Prostate gland (tissue), 2 donors: ENCODE measurements at regions not wholly inside any gene's neighbourhood (a gene's known extent, or its start where the extent isn't known, plus 50 kb on each side); places are given as distances from the start of the nearest gene placed in this dataset.

Source experiments
- DNase-seq: peaks from one replicate; pipeline ENCODE4 v3.0.0-alpha.2; 2019; ENCODE audit warnings: low spot score
- H3K27ac ChIP-seq, 2 donors: fragments of 200-600 bp; sonication (generic); 2 replicates each; pipeline ENCODE4 v1.5.1; 2017 to 2019
- H3K27me3 ChIP-seq: fragments of 200-600 bp; sonication (generic); replicated peaks from 2 replicates; pipeline ENCODE4 v1.5.1; 2019; ENCODE audit not compliant: insufficient read depth
- H3K36me3 ChIP-seq, 2 donors: fragments of 200-600 bp; sonication (generic); 1 replicate in 1 of 2; 2 replicates in 1 of 2; pipeline versions ENCODE4 v1.5.1 to v1.8.1; 2017 to 2019
- H3K4me1 ChIP-seq: fragments of 200-600 bp; sonication (generic); replicated peaks from 2 replicates; pipeline ENCODE4 v1.5.1; 2019
- H3K4me3 ChIP-seq, 2 donors: fragments of 200-600 bp; sonication (generic); 2 replicates each; pipeline ENCODE4 v1.5.1; 2017 to 2019
- H3K9me3 ChIP-seq: fragments of 200-600 bp; sonication (generic); 2 replicates; pipeline ENCODE4 v1.5.1; 2017
- POLR2A ChIP-seq: fragments of 450-650 bp; IDR thresholded peaks from one replicate; pipeline ENCODE4 v1.6.1; 2016; ENCODE audit warnings: antibody characterized with exemption, mild to moderate bottlenecking
- POLR2AphosphoS5 ChIP-seq: sonication (generic); formaldehyde crosslinking; IDR thresholded peaks from one replicate; pipeline ENCODE4 v1.6.1; 2017; ENCODE audit warnings: antibody characterized with exemption
- WGBS: methylation state at CpG from one replicate; pipeline ENCODE4 v1.1.5; 2018; 5-methylcytosine and 5-hydroxymethylcytosine counted together
- intact Hi-C: fragments of 100-400 bp; cut with DNase I; formaldehyde crosslinking; loops from one replicate; pipeline ENCODE4 v1.14.2; 2022
- TF ChIP-seq, protein P1 (sequence below), 4 experiments: fragments of 200-600 bp in 2 of 4; fragments of 450-650 bp in 2 of 4; sonication (generic) in 2 of 4; IDR thresholded peaks; 1 replicate in 3 of 4; 2 replicates in 1 of 4; pipeline ENCODE4 v1.5.1; 2016 to 2019; ENCODE audit warnings: antibody characterized with exemption in 4 of 4, mild to moderate bottlenecking in 2 of 4, moderate library complexity in 2 of 4

GRCh38 chr9:126157423-126157822 lies 169.2 kb upstream of the MVB12B start:
- no peak overlapping the region for H3K27ac ChIP-seq
- no peak for DNase-seq
- H3K36me3 ChIP-seq: no peaks in the 10 kb centered on the region
- intact Hi-C loops: no loop called here
- TF ChIP-seq, protein P1, sequence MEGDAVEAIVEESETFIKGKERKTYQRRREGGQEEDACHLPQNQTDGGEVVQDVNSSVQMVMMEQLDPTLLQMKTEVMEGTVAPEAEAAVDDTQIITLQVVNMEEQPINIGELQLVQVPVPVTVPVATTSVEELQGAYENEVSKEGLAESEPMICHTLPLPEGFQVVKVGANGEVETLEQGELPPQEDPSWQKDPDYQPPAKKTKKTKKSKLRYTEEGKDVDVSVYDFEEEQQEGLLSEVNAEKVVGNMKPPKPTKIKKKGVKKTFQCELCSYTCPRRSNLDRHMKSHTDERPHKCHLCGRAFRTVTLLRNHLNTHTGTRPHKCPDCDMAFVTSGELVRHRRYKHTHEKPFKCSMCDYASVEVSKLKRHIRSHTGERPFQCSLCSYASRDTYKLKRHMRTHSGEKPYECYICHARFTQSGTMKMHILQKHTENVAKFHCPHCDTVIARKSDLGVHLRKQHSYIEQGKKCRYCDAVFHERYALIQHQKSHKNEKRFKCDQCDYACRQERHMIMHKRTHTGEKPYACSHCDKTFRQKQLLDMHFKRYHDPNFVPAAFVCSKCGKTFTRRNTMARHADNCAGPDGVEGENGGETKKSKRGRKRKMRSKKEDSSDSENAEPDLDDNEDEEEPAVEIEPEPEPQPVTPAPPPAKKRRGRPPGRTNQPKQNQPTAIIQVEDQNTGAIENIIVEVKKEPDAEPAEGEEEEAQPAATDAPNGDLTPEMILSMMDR (IDR thresholded peaks at IDR 0.05): no peak
- no peak for TF ChIP-seq POLR2AphosphoS5
- TF ChIP-seq POLR2A: no peak
- H3K4me1 ChIP-seq: no peaks in the 10 kb centered on the region
- H3K27me3 ChIP-seq: peaks cover 2% of the 10 kb centered on the region
- no peak overlapping the region for H3K4me3 ChIP-seq
- H3K9me3 ChIP-seq: no peaks in the 10 kb centered on the region
- 39% methylated on average over 10 of the region's 10 CpGs for WGBS

GRCh38 chr9:126157826-126158587 lies 168.6 kb upstream of the MVB12B start:
- 81% methylated on average over 29 of the region's 29 CpGs for WGBS
- no peak overlapping the region for H3K4me3 ChIP-seq
- H3K36me3 ChIP-seq: no peaks in the 10 kb centered on the region
- TF ChIP-seq, protein P1 (IDR thresholded peaks at IDR 0.05): no peak
- TF ChIP-seq POLR2AphosphoS5 (no peak), POLR2A (no peak)
- DNase-seq: no peak
- no peaks in the 10 kb centered on the region for H3K9me3 ChIP-seq
- intact Hi-C loops: no loop called here
- H3K27ac ChIP-seq: no peak overlapping the region
- H3K4me1 ChIP-seq: no peaks in the 10 kb centered on the region
- no peaks in the 10 kb centered on the region for H3K27me3 ChIP-seq

DNA sequence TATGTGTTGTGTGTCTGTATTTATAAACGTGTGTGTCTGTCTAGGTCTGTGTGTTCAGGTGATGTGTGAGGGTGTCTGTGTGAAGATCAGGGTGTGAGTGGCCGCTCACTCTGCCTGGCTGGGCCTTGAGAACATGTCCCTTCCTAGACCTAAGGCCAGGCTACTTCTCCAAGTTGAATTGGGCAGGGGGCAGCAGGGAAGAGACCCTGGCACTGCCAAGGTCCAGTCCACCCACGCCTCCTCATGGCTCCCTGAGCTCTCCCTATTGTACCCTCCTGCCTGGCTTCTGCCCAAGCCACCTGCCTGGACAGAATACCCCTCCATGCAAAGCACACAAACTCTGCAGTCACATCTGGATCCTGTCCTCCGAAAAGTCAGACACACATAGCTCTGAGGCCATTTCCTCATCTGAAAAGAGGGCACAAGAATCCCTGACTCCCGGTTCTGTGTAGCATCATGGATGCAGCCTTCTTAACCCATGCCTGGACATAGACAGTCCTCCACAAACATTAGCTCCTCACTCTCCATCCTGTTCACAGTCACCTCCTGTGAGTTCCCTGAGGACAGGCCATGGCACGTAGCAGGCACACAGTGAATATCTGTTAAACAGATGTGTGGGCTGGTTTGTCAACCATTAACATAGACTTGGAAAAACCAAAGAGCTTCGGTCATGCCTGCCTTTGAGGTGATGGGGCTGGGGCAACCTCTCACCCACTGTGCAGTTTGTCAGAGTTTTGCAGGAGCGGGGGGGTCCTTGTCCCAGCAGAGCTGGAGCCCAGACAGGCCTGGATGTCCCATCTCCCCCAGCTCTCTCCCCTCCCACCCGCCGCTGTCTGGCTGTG lies 167.8 kb upstream of the MVB12B start:
- H3K36me3 ChIP-seq: no peaks in the 10 kb centered on the region
- no peak for DNase-seq
- TF ChIP-seq POLR2AphosphoS5 (no peak), POLR2A (no peak)
- TF ChIP-seq, protein P1 (IDR thresholded peaks at IDR 0.05): no peak
- H3K4me3 ChIP-seq: no peak overlapping the region
- intact Hi-C loops: no loop called here
- WGBS: 52% methylated on average over 10 of the region's 10 CpGs
- H3K27me3 ChIP-seq: no peaks in the 10 kb centered on the region
- H3K9me3 ChIP-seq: no peaks in the 10 kb centered on the region
- H3K4me1 ChIP-seq: no peaks in the 10 kb centered on the region
- H3K27ac ChIP-seq: no peak overlapping the region

DNA sequence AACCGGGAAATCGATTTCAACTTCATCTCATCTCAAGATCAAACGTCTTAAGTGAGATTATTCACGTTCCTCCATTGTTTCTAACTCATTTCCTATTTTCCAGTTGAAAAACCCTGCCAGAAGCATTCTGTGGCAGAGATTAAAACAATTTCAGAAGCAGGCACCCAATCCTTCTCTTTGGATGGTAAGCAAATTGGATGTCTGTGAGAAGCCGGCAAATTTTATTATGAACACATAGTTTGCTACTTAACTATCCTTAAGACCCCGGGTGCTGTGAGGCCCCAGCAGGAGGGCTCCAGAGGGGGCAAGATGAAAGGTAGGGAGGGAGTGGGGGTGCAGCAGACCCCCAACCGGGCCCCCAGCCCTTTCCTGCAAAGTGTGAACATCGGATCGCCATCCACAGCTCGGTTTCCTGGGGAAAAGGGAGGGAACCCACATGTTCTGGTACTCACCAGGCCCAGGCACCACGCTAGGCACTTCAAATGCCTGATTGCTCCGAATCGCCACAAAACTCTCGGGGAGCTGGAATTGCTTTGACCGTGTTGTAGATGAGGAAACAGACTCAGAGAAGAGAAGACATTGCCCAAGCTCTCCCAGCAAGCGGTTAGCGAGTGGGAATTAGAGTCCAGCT lies 167.1 kb upstream of the MVB12B start:
- 76% methylated on average over 17 of the region's 17 CpGs for WGBS
- H3K36me3 ChIP-seq: no peaks in the 10 kb centered on the region
- no peak for DNase-seq
- H3K4me1 ChIP-seq: no peaks in the 10 kb centered on the region
- intact Hi-C loops: no loop called here
- H3K9me3 ChIP-seq: no peaks in the 10 kb centered on the region
- no peaks in the 10 kb centered on the region for H3K27me3 ChIP-seq
- H3K4me3 ChIP-seq: no peak overlapping the region
- H3K27ac ChIP-seq: no peak overlapping the region
- TF ChIP-seq POLR2A (no peak), POLR2AphosphoS5 (no peak)
- TF ChIP-seq, protein P1 (IDR thresholded peaks at IDR 0.05): no peak
